Caco-2 (cell line): ENCODE measurements at regions not wholly inside any gene's neighbourhood (a gene's known extent, or its start where the extent isn't known, plus 50 kb on each side); places are given as distances from the start of the nearest gene placed in this dataset.

ENCODE experiments used
- BruUV-seq: library from RNA; stranded (reverse); fragments of 400-500 nt; replicated peaks from 2 replicates; lab custom pipeline; 2021; lab: Mats Ljungman, UMichigan
- CTCF ChIA-PET: fragments of 300-600 bp; sonication (Branson Sonifier 250); formaldehyde crosslinking; loops from one replicate; lab custom pipeline; 2022; ENCODE audit warnings: antibody characterized with exemption; lab: Charles Lee
- POLR2A ChIA-PET: fragments of 300-600 bp; sonication (Branson Sonifier 250); formaldehyde crosslinking; loops from one replicate; lab custom pipeline; 2022; ENCODE audit warnings: antibody characterized with exemption; lab: Charles Lee
- DNase-seq, 2 experiments: peaks; one replicate each; pipeline versions ENCODE4 v3.0.0 to v3.0.0-alpha.2; 2020 to 2022
- H3K27me3 ChIP-seq: replicated peaks from 2 replicates; pipeline ENCODE4 v1.6.0; 2011; ENCODE audit warnings: low read length; ENCODE audit not compliant: control insufficient read depth, insufficient read depth
- H3K36me3 ChIP-seq: 2 replicates; pipeline ENCODE4 v1.5.1; 2011; ENCODE audit warnings: low read length; ENCODE audit not compliant: control insufficient read depth, insufficient read depth
- H3K4me1 ChIP-seq: fragments of 250-450 bp; sonication (Bioruptor Pico); 2 replicates; pipeline ENCODE4 v1.5.1; 2020; ENCODE audit warnings: mild to moderate bottlenecking
- H3K4me3 ChIP-seq: 2 replicates; pipeline ENCODE4 v1.5.1; 2011; ENCODE audit warnings: low read depth, mild to moderate bottlenecking, control low read depth, low read length
- H3K9me3 ChIP-seq: fragments of 250-450 bp; sonication (Bioruptor Pico); 2 replicates; pipeline ENCODE4 v1.5.1; 2020; ENCODE audit warnings: mild to moderate bottlenecking, moderate library complexity
- H3K27ac Mint-ChIP-seq: one replicate; pipeline ENCODE4 v1.8.0; 2022; ENCODE audit warnings: mixed read lengths; ENCODE audit not compliant: unreplicated experiment
- H3K27me3 Mint-ChIP-seq: one replicate; pipeline ENCODE4 v1.8.0; 2022; ENCODE audit warnings: mixed read lengths; ENCODE audit not compliant: insufficient read depth, unreplicated experiment
- H3K36me3 Mint-ChIP-seq: one replicate; pipeline ENCODE4 v1.8.0; 2022; ENCODE audit warnings: mild to moderate bottlenecking, mixed read lengths; ENCODE audit not compliant: insufficient read depth, unreplicated experiment
- H3K4me1 Mint-ChIP-seq: one replicate; pipeline ENCODE4 v1.8.0; 2022; ENCODE audit warnings: low read depth, mixed read lengths; ENCODE audit not compliant: unreplicated experiment
- H3K4me3 Mint-ChIP-seq: one replicate; pipeline ENCODE4 v1.8.0; 2022; ENCODE audit warnings: mild to moderate bottlenecking, moderate library complexity, mixed read lengths; ENCODE audit not compliant: unreplicated experiment
- H3K9me3 Mint-ChIP-seq: one replicate; pipeline ENCODE4 v1.8.0; 2022; ENCODE audit warnings: mixed read lengths; ENCODE audit not compliant: unreplicated experiment
- CTCF ChIP-seq, 2 experiments: fragments of 200-600 bp in 1 of 2; IDR thresholded peaks; 1 replicate in 1 of 2; 2 replicates in 1 of 2; pipeline versions ENCODE4 v1.5.1 to v1.8.0; 2011 to 2022; ENCODE audit warnings: antibody characterized with exemption in 1 of 2, control low read depth in 1 of 2, inconsistent platforms in 1 of 2, low read depth in 1 of 2, low read length in 1 of 2, mild to moderate bottlenecking in 1 of 2, moderate library complexity in 1 of 2; ENCODE audit not compliant: insufficient read depth in 1 of 2, severe bottlenecking in 1 of 2, unreplicated experiment in 1 of 2
- intact Hi-C: fragments of 100-400 bp; cut with micrococcal nuclease; formaldehyde crosslinking; loops from one replicate; pipeline ENCODE4 v1.10.0; 2022; ENCODE audit not compliant: unreplicated experiment

- Mint-ChIP-seq H3K4me3 (no peak overlapping the region), H3K36me3 (no peaks in the 10 kb centered on the region), H3K27ac (no peak overlapping the region), H3K27me3 (peaks cover 12% of the 10 kb centered on the region), H3K4me1 (no peaks in the 10 kb centered on the region), H3K9me3 (peaks cover 23% of the 10 kb centered on the region)
- ChIA-PET POLR2A (no interaction called here), CTCF (no interaction called here)
- TF ChIP-seq CTCF (IDR thresholded peaks at IDR 0.05; ENCODE audit: insufficient read depth in 1 of 2, low read depth in 1 of 2, low read length in 1 of 2, severe bottlenecking in 1 of 2, unreplicated experiment in 1 of 2): no peak
- no TSS peak for BruUV-seq
- no peak for DNase-seq
- intact Hi-C loops: no loop called here
- no peaks in the 10 kb centered on the region for H3K27me3 ChIP-seq
- no peaks in the 10 kb centered on the region for H3K4me1 ChIP-seq
- no peaks in the 10 kb centered on the region for H3K36me3 ChIP-seq
- H3K4me3 ChIP-seq: no peak overlapping the region
- no peaks in the 10 kb centered on the region for H3K9me3 ChIP-seq
These were observed 451.0 kb upstream of the ZNF507 start for GRCh38 chr19:31894451-31894850.

- DNase-seq: no peak
- H3K27me3 Mint-ChIP-seq: peaks cover 5% of the 10 kb centered on the region
- no peaks in the 10 kb centered on the region for H3K27me3 ChIP-seq
- ChIA-PET CTCF (no interaction called here), POLR2A (no interaction called here)
- TF ChIP-seq CTCF (IDR thresholded peaks at IDR 0.05; ENCODE audit: insufficient read depth in 1 of 2, low read depth in 1 of 2, low read length in 1 of 2, severe bottlenecking in 1 of 2, unreplicated experiment in 1 of 2): no peak
- no peaks in the 10 kb centered on the region for H3K36me3 ChIP-seq
- H3K4me3 ChIP-seq: no peak overlapping the region
- H3K4me1 ChIP-seq: no peaks in the 10 kb centered on the region
- no peaks in the 10 kb centered on the region for H3K36me3 Mint-ChIP-seq
- intact Hi-C loops: no loop called here
- H3K27ac Mint-ChIP-seq: no peak overlapping the region
- H3K4me1 Mint-ChIP-seq: no peaks in the 10 kb centered on the region
- peaks cover 14% of the 10 kb centered on the region for H3K9me3 Mint-ChIP-seq
- no peaks in the 10 kb centered on the region for H3K9me3 ChIP-seq
- H3K4me3 Mint-ChIP-seq: no peak overlapping the region
- no TSS peak for BruUV-seq
These were observed 448.1 kb upstream of the ZNF507 start for GRCh38 chr19:31897292-31897691.

GRCh38 chr19:31900991-31901390 lies 444.4 kb upstream of the ZNF507 start:
- intact Hi-C loops: no loop called here
- no peak for TF ChIP-seq CTCF (IDR thresholded peaks at IDR 0.05; ENCODE audit: insufficient read depth in 1 of 2, low read depth in 1 of 2, low read length in 1 of 2, severe bottlenecking in 1 of 2, unreplicated experiment in 1 of 2)
- H3K9me3 ChIP-seq: no peaks in the 10 kb centered on the region
- no peak for DNase-seq
- H3K27me3 ChIP-seq: no peaks in the 10 kb centered on the region
- H3K9me3 Mint-ChIP-seq: no peaks in the 10 kb centered on the region
- H3K4me1 ChIP-seq: no peaks in the 10 kb centered on the region
- no peaks in the 10 kb centered on the region for H3K4me1 Mint-ChIP-seq
- no peaks in the 10 kb centered on the region for H3K36me3 ChIP-seq
- BruUV-seq: no TSS peak
- H3K4me3 ChIP-seq: no peak overlapping the region
- H3K27me3 Mint-ChIP-seq: peaks cover 2% of the 10 kb centered on the region
- CTCF ChIA-PET: no interaction called here
- no peak overlapping the region for H3K4me3 Mint-ChIP-seq
- no peak overlapping the region for H3K27ac Mint-ChIP-seq
- no peaks in the 10 kb centered on the region for H3K36me3 Mint-ChIP-seq
- POLR2A ChIA-PET: no interaction called here
